K562 (cell line): ENCODE measurements at regions not wholly inside any gene's neighbourhood (a gene's known extent, or its start where the extent isn't known, plus 50 kb on each side); places are given as distances from the start of the nearest gene placed in this dataset.

Source experiments
- ATAC-seq: fragments of 200-7000 bp; cut with Tn5 transposase; 3 replicates; pipeline ENCODE4 v1.9.1; 2020; ENCODE audit warnings: moderate library complexity
- BruUV-seq: library from RNA; stranded (reverse); fragments of 400-500 nt; replicated peaks from 2 replicates; lab custom pipeline; 2021; lab: Mats Ljungman, UMichigan
- CTCF ChIA-PET: fragments of 300-600 bp; formaldehyde crosslinking; extraction: SDS; loops from one replicate; lab custom pipeline; 2021; ENCODE audit warnings: low intra/inter-chr PET ratio; lab: Yijun Ruan, JAX
- POLR2A ChIA-PET: fragments of 300-600, 350-650 bp; sonication (Branson Sonifier 250); formaldehyde crosslinking; extraction: SDS; loops from one replicate; lab custom pipeline; 2021; ENCODE audit warnings: antibody characterized with exemption, inconsistent platforms; lab: Yijun Ruan, JAX
- DNase-seq, 4 experiments: peaks; one replicate each; pipeline versions ENCODE4 v3.0.0 to v3.0.0-alpha.2; 2011 to 2018; ENCODE audit warnings: low spot score in 3 of 4, mixed read lengths in 3 of 4; ENCODE audit errors: extremely low read depth in 1 of 4
- FAIRE-seq: peaks from 2 replicates; lab custom pipeline; 2011; peaks lifted over from hg19 to GRCh38; lab: Jason Lieb, UNC
- H2AFZ ChIP-seq: 2 replicates; pipeline ENCODE4 v1.6.0; 2011; ENCODE audit warnings: low read depth, low read length, control low read depth, inconsistent platforms
- H3K27ac ChIP-seq: fragments of 200-600 bp; 3 replicates; pipeline ENCODE4 v1.8.0; 2011; ENCODE audit warnings: low read depth, mild to moderate bottlenecking, control low read depth, inconsistent platforms, low read length, moderate library complexity, mixed read lengths; ENCODE audit errors: extremely low read depth
- H3K27me3 ChIP-seq, 2 experiments: fragments of 300-600 bp in 1 of 2; 2 replicates in 1 of 2; 3 replicates in 1 of 2; pipeline versions ENCODE4 v1.6.0 to v1.8.0; 2011; ENCODE audit warnings: inconsistent platforms in 2 of 2, low read length in 2 of 2, mild to moderate bottlenecking in 1 of 2, mixed read lengths in 1 of 2, moderate library complexity in 1 of 2; ENCODE audit not compliant: control insufficient read depth in 2 of 2, insufficient read depth in 2 of 2
- H3K36me3 ChIP-seq: fragments of 300-600 bp; 3 replicates; pipeline ENCODE4 v1.8.0; 2011; ENCODE audit warnings: mild to moderate bottlenecking, low read length, inconsistent platforms; ENCODE audit not compliant: control insufficient read depth, insufficient read depth
- H3K4me1 ChIP-seq, 2 experiments: fragments of 200-600 bp in 1 of 2; replicated peaks in 1 of 2; 2 replicates in 1 of 2; 3 replicates in 1 of 2; pipeline versions ENCODE4 v1.5.1 to v1.8.0; 2011; ENCODE audit warnings: inconsistent platforms in 2 of 2, low read length in 2 of 2, mild to moderate bottlenecking in 1 of 2, mixed read lengths in 1 of 2, moderate library complexity in 1 of 2; ENCODE audit not compliant: control insufficient read depth in 2 of 2, insufficient read depth in 2 of 2
- H3K4me2 ChIP-seq: 2 replicates; pipeline ENCODE4 v1.6.1; 2011; ENCODE audit warnings: low read length, control low read depth, inconsistent platforms, mixed read lengths; ENCODE audit not compliant: insufficient read depth
- H3K4me3 ChIP-seq: fragments of 200-600 bp; sonication (generic), shearing (Covaris generic); 2 replicates; pipeline ENCODE4 v1.5.1; 2016; ENCODE audit warnings: control low read depth, inconsistent platforms
- H3K79me2 ChIP-seq: fragments of 200-600 bp; 3 replicates; pipeline ENCODE4 v1.8.0; 2011; ENCODE audit warnings: low read length, inconsistent platforms; ENCODE audit not compliant: control insufficient read depth, insufficient read depth
- H3K9ac ChIP-seq, 2 experiments: 2 replicates each; pipeline versions ENCODE4 v1.6.0 to v1.6.1; 2011; ENCODE audit warnings: low read depth in 2 of 2, low read length in 2 of 2, control low read depth in 1 of 2, inconsistent platforms in 1 of 2, mild to moderate bottlenecking in 1 of 2, mixed read lengths in 1 of 2; ENCODE audit not compliant: insufficient read depth in 1 of 2
- H3K9me1 ChIP-seq: one replicate; pipeline ENCODE4 v1.6.0; 2011; ENCODE audit warnings: inconsistent platforms, mild to moderate bottlenecking, low read length, moderate library complexity; ENCODE audit not compliant: control insufficient read depth, insufficient read depth
- H3K9me3 ChIP-seq: replicated peaks from 2 replicates; pipeline ENCODE4 v1.5.1; 2011; ENCODE audit warnings: low read depth, low read length, inconsistent platforms; ENCODE audit not compliant: control insufficient read depth, insufficient read depth
- H4K20me1 ChIP-seq: replicated peaks from 2 replicates; pipeline ENCODE4 v1.6.1; 2011; ENCODE audit warnings: low read length, inconsistent platforms, mixed read lengths; ENCODE audit not compliant: control insufficient read depth, insufficient read depth
- ASH1L ChIP-seq: fragments of 450-650 bp; IDR thresholded peaks from 2 replicates; pipeline ENCODE4 v1.6.1; 2018; ENCODE audit warnings: borderline replicate concordance, mild to moderate bottlenecking, low read depth; ENCODE audit not compliant: partially characterized antibody
- FOXM1 ChIP-seq, 2 experiments: fragments of 450-650 bp in 1 of 2; sonication (generic) in 1 of 2; formaldehyde crosslinking in 1 of 2; IDR thresholded peaks; 2 replicates each; pipeline versions ENCODE4 v1.6.1 to v1.9.0; 2017 to 2022; ENCODE audit warnings: low read depth in 2 of 2, mild to moderate bottlenecking in 2 of 2, missing genetic modification reagents in 1 of 2, moderate library complexity in 1 of 2
- KLF1 ChIP-seq: fragments of 450-650 bp; IDR thresholded peaks from 2 replicates; pipeline ENCODE4 v1.6.1; 2016; ENCODE audit warnings: missing genetic modification characterization, missing compliant biosample characterization
- MCM5 ChIP-seq: fragments of 450-650 bp; IDR thresholded peaks from 2 replicates; pipeline ENCODE4 v1.6.1; 2016; ENCODE audit warnings: low read depth
- PHTF2 ChIP-seq: fragments of 250-450 bp; sonication (Bioruptor Pico); IDR thresholded peaks from 2 replicates; pipeline ENCODE4 v1.5.0; 2021; ENCODE audit warnings: mild to moderate bottlenecking
- PTTG1 ChIP-seq: fragments of 450-650 bp; IDR thresholded peaks from 2 replicates; pipeline ENCODE4 v1.6.1; 2016; ENCODE audit warnings: low read depth, mild to moderate bottlenecking, missing genetic modification characterization, missing compliant biosample characterization
- SIX5 ChIP-seq, 2 experiments: IDR thresholded peaks; 2 replicates each; pipeline ENCODE4 v1.6.1; 2011; ENCODE audit warnings: low read length in 2 of 2, borderline replicate concordance in 1 of 2, low read depth in 1 of 2, mild to moderate bottlenecking in 1 of 2, moderate library complexity in 1 of 2; ENCODE audit not compliant: insufficient read depth in 1 of 2
- SMC3 ChIP-seq: conservative IDR thresholded peaks from 2 replicates; pipeline ENCODE4 v1.6.1; 2011; ENCODE audit warnings: low read depth, low read length, improper control_type of control experiment; ENCODE audit not compliant: insufficient read depth
- ZNF232 ChIP-seq: sonication (generic); formaldehyde crosslinking; IDR thresholded peaks from 2 replicates; pipeline ENCODE4 v1.8.0; 2022; ENCODE audit warnings: mild to moderate bottlenecking, missing genetic modification reagents
- ZNF318 ChIP-seq, 2 experiments: fragments of 450-650 bp; IDR thresholded peaks; 2 replicates each; pipeline ENCODE4 v1.6.1; 2016; ENCODE audit warnings: mild to moderate bottlenecking in 2 of 2, borderline replicate concordance in 1 of 2, low read depth in 1 of 2, moderate library complexity in 1 of 2
- ZNF584 ChIP-seq: fragments of 200-800 bp; sonication (Bioruptor generic); IDR thresholded peaks from 2 replicates; pipeline ENCODE4 v1.6.1; 2016; ENCODE audit warnings: low read depth, mild to moderate bottlenecking, missing genetic modification characterization, missing compliant biosample characterization
- WGBS: fragments of 100-300 bp; shearing (Covaris generic); methylation state at CpG from one replicate; pipeline ENCODE4 v1.1.6; 2016; ENCODE audit warnings: low coverage, mixed read lengths; ENCODE audit not compliant: insufficient coverage; ENCODE audit errors: missing lambda C conversion rate; 5-methylcytosine and 5-hydroxymethylcytosine counted together
- in situ Hi-C: fragments of 300-500 bp; cut with MboI; formaldehyde crosslinking; loops from 4 replicates; pipeline ENCODE4 v1.15.0; 2018; ENCODE audit warnings: inconsistent platforms, mixed read lengths
- intact Hi-C: fragments of 100-400 bp; cut with micrococcal nuclease; formaldehyde crosslinking; loops from 2 replicates; pipeline ENCODE4 v1.14.2; 2022
- TF ChIP-seq, protein P1 (sequence below): sonication (generic); IDR thresholded peaks from 2 replicates; pipeline ENCODE4 v1.6.1; 2016

- Histone ChIP-seq H3K9me1 (no peaks in the 10 kb centered on the region), H3K4me2 (no peak overlapping the region), H3K4me1 (no peaks in the 10 kb centered on the region), H3K79me2 (no peaks in the 10 kb centered on the region), H4K20me1 (no peaks in the 10 kb centered on the region), H3K36me3 (no peaks in the 10 kb centered on the region), H2AFZ (no peak overlapping the region), H3K9me3 (no peaks in the 10 kb centered on the region), H3K27me3 (no peaks in the 10 kb centered on the region), H3K27ac (no peak overlapping the region), H3K4me3 (no peak overlapping the region), H3K9ac (no peak overlapping the region)
- no TSS peak for BruUV-seq
- 0% methylated on average over 3 of the region's 3 CpGs for WGBS
- ChIA-PET CTCF (no interaction called here), POLR2A (no interaction called here)
- no peak for ATAC-seq
- no peak for DNase-seq
- FAIRE-seq = no peak
- intact Hi-C loops (no loop called here), in situ Hi-C loops (no loop called here)
- TF ChIP-seq ASH1L (no peak), MCM5 (no peak), ZNF584 (CRISPR knock-in tag) (no peak), ZNF232 (CRISPR knock-in tag) (no peak), SIX5 (IDR thresholded peaks at IDR 0.05; ENCODE audit: borderline replicate concordance in 1 of 2, insufficient read depth in 1 of 2, low read depth in 1 of 2, low read length in 2 of 2) (no peak), SMC3 (no peak), FOXM1 (IDR thresholded peaks at IDR 0.05; ENCODE audit: low read depth) (no peak), FOXM1 (CRISPR knock-in tag; IDR thresholded peaks at IDR 0.05; ENCODE audit: low read depth) (no peak), PHTF2 (CRISPR knock-in tag) (no peak), PTTG1 (tag) (no peak), KLF1 (no peak), ZNF318 (IDR thresholded peaks at IDR 0.05; ENCODE audit: borderline replicate concordance in 1 of 2, low read depth in 1 of 2) (no peak)
- TF ChIP-seq, protein P1, sequence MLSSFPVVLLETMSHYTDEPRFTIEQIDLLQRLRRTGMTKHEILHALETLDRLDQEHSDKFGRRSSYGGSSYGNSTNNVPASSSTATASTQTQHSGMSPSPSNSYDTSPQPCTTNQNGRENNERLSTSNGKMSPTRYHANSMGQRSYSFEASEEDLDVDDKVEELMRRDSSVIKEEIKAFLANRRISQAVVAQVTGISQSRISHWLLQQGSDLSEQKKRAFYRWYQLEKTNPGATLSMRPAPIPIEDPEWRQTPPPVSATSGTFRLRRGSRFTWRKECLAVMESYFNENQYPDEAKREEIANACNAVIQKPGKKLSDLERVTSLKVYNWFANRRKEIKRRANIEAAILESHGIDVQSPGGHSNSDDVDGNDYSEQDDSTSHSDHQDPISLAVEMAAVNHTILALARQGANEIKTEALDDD = no peak
Measured at GRCh38 chr21:21713651-21714180, 715.5 kb downstream of the NCAM2 start.
